ENCODE measurements at regions not wholly inside any gene's neighbourhood (a gene's known extent, or its start where the extent isn't known, plus 50 kb on each side); places are given as distances from the start of the nearest gene placed in this dataset.

GRCh38 chr5:56306433-56307150 lies 73.5 kb upstream of the ANKRD55 start:
- no peaks in the 10 kb centered on the region for H3K36me3 ChIP-seq (ENCODE audit: control insufficient read depth, insufficient read depth, low read length)
- TF ChIP-seq, protein P1, sequence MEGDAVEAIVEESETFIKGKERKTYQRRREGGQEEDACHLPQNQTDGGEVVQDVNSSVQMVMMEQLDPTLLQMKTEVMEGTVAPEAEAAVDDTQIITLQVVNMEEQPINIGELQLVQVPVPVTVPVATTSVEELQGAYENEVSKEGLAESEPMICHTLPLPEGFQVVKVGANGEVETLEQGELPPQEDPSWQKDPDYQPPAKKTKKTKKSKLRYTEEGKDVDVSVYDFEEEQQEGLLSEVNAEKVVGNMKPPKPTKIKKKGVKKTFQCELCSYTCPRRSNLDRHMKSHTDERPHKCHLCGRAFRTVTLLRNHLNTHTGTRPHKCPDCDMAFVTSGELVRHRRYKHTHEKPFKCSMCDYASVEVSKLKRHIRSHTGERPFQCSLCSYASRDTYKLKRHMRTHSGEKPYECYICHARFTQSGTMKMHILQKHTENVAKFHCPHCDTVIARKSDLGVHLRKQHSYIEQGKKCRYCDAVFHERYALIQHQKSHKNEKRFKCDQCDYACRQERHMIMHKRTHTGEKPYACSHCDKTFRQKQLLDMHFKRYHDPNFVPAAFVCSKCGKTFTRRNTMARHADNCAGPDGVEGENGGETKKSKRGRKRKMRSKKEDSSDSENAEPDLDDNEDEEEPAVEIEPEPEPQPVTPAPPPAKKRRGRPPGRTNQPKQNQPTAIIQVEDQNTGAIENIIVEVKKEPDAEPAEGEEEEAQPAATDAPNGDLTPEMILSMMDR (IDR thresholded peaks at IDR 0.05; ENCODE audit: insufficient read depth, low read length, poor library complexity, severe bottlenecking) = no peak
- no peak overlapping the region for H3K4me3 ChIP-seq (ENCODE audit: low read depth, low read length)
- DNase-seq (ENCODE audit: low read depth) = no peak
- H3K27me3 ChIP-seq (ENCODE audit: control insufficient read depth, insufficient read depth, low read length) = no peaks in the 10 kb centered on the region

GRCh38 chr5:56305001-56305950 lies 72.1 kb upstream of the ANKRD55 start:
- H3K36me3 ChIP-seq (ENCODE audit: control insufficient read depth, insufficient read depth, low read length) = no peaks in the 10 kb centered on the region
- H3K4me3 ChIP-seq (ENCODE audit: low read depth, low read length) = no peak overlapping the region
- DNase-seq (ENCODE audit: low read depth) = no peak
- H3K27me3 ChIP-seq (ENCODE audit: control insufficient read depth, insufficient read depth, low read length) = no peaks in the 10 kb centered on the region
- TF ChIP-seq, protein P1 (IDR thresholded peaks at IDR 0.05; ENCODE audit: insufficient read depth, low read length, poor library complexity, severe bottlenecking) = no peak

DNA sequence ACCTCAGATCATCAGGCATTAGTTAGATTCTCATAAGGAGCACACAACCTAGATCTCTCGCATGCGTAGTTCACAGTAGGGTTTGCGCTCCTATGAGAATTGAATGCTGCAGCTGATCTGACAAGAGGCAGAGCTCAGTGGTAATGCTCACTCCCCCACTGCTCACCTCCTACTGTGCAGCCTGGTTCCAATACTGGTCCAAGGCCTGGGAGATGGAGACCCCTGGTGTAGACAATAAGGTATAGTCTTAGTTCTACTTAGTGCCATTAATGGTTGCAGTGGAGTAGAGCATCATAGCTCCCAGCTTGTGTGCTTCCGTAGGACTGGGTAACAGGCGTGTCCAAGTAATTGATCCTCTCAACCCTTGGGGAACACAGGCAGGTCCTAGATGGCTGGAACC lies 70.4 kb upstream of the ANKRD55 start:
- H3K27me3 ChIP-seq (ENCODE audit: control insufficient read depth, insufficient read depth, low read length) = no peaks in the 10 kb centered on the region
- H3K4me3 ChIP-seq (ENCODE audit: low read depth, low read length) = no peak overlapping the region
- no peak for DNase-seq (ENCODE audit: low read depth)
- TF ChIP-seq, protein P1 (IDR thresholded peaks at IDR 0.05; ENCODE audit: insufficient read depth, low read length, poor library complexity, severe bottlenecking) = no peak
- no peaks in the 10 kb centered on the region for H3K36me3 ChIP-seq (ENCODE audit: control insufficient read depth, insufficient read depth, low read length)

- TF ChIP-seq, protein P1 (IDR thresholded peaks at IDR 0.05; ENCODE audit: insufficient read depth, low read length, poor library complexity, severe bottlenecking) = no peak
- no peaks in the 10 kb centered on the region for H3K36me3 ChIP-seq (ENCODE audit: control insufficient read depth, insufficient read depth, low read length)
- DNase-seq (ENCODE audit: low read depth) = no peak
- no peaks in the 10 kb centered on the region for H3K27me3 ChIP-seq (ENCODE audit: control insufficient read depth, insufficient read depth, low read length)
- no peak overlapping the region for H3K4me3 ChIP-seq (ENCODE audit: low read depth, low read length)
Observed at GRCh38 chr5:56302027-56302426, 68.9 kb upstream of the ANKRD55 start.

- H3K4me3 ChIP-seq (ENCODE audit: low read depth, low read length) = no peak overlapping the region
- no peaks in the 10 kb centered on the region for H3K27me3 ChIP-seq (ENCODE audit: control insufficient read depth, insufficient read depth, low read length)
- DNase-seq (ENCODE audit: low read depth) = no peak
- TF ChIP-seq, protein P1 (IDR thresholded peaks at IDR 0.05; ENCODE audit: insufficient read depth, low read length, poor library complexity, severe bottlenecking) = no peak
- no peaks in the 10 kb centered on the region for H3K36me3 ChIP-seq (ENCODE audit: control insufficient read depth, insufficient read depth, low read length)
Observed at GRCh38 chr5:56301069-56301468, 67.9 kb upstream of the ANKRD55 start.
